Neuron (in vitro differentiated cells): ENCODE measurements at regions not wholly inside any gene's neighbourhood (a gene's known extent, or its start where the extent isn't known, plus 50 kb on each side); places are given as distances from the start of the nearest gene placed in this dataset.

Source experiments
- H2AFZ ChIP-seq: one replicate; pipeline ENCODE4 v1.6.1; 2013; ENCODE audit warnings: low read depth, mild to moderate bottlenecking, inconsistent platforms, low read length, moderate library complexity
- H3K27me3 ChIP-seq: one replicate; pipeline ENCODE4 v1.6.1; 2013; ENCODE audit warnings: low read length; ENCODE audit not compliant: insufficient read depth
- H3K36me3 ChIP-seq: one replicate; pipeline ENCODE4 v1.6.1; 2013; ENCODE audit warnings: low read length; ENCODE audit not compliant: insufficient read depth
- H3K4me1 ChIP-seq: one replicate; pipeline ENCODE4 v1.6.1; 2013; ENCODE audit warnings: low read length; ENCODE audit not compliant: insufficient read depth
- H3K4me3 ChIP-seq: 2 replicates; pipeline ENCODE4 v1.5.1; 2013; ENCODE audit warnings: mild to moderate bottlenecking, low read length, moderate library complexity
- H3K9me3 ChIP-seq: one replicate; pipeline ENCODE4 v1.6.1; 2013; ENCODE audit warnings: low read length

DNA sequence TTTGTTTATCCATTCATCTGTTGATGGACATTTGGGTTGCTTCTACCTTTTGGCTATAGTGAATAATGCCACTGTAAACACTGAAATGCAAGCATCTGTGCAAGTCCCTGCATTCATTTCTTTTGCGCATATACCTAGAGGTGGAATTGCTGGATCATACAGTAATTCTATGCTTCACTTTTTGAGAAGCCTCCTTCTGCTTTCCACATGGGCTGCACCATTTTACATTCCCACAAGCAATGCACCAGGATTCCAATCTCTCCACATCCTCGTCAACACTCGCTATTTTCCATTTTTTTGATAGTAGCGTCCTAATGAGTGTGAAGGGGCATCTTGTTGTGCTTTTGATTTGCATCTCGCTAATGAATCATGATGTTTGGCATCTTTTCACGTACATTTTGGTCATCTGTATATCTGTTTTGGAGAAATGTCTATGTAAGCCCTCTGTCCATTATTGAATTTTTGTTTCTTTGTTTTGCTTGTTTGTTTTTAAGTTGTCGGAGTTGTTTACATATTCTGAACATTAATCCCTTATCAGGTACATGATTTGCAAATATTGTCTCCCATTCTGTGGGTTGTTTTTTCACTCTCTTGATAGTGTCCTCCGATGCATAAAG, 335.4 kb downstream of the RRAGC start:
- no peaks in the 10 kb centered on the region for H3K9me3 ChIP-seq

DNA sequence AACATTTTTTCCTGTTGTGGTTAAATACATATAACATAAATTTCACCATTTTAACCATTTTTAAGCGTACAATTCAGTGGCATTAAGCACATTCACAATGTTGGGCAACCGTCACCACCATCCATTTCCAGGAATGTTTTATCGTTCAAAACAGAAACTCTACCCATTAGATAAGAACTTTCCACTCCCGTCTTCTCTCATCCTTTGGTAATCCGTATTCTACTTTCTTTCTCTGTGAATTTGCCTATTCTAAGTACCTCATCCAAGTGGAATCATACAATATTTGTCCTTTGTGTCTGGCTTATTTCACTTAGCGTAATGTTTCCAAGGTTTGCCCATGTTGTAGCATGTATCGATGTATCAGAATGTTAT, 336.0 kb downstream of the RRAGC start:
- no peaks in the 10 kb centered on the region for H3K4me1 ChIP-seq
- no peak overlapping the region for H2AFZ ChIP-seq
- no peaks in the 10 kb centered on the region for H3K9me3 ChIP-seq
- no peak overlapping the region for H3K4me3 ChIP-seq
- H3K27me3 ChIP-seq: no peaks in the 10 kb centered on the region
- no peaks in the 10 kb centered on the region for H3K36me3 ChIP-seq

More for the DNA sequence above, 335.4 kb downstream of the RRAGC start:
- Histone ChIP-seq H3K4me3 (no peak overlapping the region), H3K4me1 (no peaks in the 10 kb centered on the region), H3K36me3 (no peaks in the 10 kb centered on the region), H2AFZ (no peak overlapping the region), H3K27me3 (no peaks in the 10 kb centered on the region)

DNA sequence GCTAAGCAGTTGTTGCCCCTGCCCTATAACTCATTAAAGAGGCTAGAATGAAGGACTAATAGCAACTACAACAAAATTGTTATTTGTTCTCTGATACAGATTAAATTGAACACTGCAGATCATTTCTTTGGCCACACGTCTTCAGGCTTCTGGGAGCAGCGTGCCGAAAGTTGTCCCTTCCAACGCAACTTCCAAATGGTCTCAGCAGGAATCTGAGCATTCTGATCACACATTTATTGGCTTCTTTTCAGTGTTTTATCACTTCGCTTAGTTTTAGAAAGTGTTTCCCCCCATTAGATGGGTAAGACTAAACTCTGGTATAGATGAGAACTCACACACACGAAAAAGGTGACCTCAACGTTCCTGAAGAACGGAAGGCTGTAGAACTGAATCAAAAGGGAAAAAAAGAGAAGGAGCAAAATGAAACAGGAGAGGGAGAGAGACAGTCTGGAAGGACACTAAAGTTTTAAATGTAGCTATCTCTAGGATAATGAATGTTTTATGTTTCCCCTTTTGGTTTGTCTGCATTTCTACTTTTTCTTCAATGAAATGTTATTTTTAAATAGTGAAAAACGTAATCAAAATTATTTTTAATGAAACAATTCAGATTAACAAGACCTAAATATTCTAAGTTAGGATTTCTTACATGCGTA, 336.5 kb downstream of the RRAGC start:
- H3K9me3 ChIP-seq: no peaks in the 10 kb centered on the region
- no peak overlapping the region for H3K4me3 ChIP-seq
- H3K36me3 ChIP-seq: no peaks in the 10 kb centered on the region
- H2AFZ ChIP-seq: no peak overlapping the region
- H3K27me3 ChIP-seq: no peaks in the 10 kb centered on the region
- H3K4me1 ChIP-seq: no peaks in the 10 kb centered on the region

DNA sequence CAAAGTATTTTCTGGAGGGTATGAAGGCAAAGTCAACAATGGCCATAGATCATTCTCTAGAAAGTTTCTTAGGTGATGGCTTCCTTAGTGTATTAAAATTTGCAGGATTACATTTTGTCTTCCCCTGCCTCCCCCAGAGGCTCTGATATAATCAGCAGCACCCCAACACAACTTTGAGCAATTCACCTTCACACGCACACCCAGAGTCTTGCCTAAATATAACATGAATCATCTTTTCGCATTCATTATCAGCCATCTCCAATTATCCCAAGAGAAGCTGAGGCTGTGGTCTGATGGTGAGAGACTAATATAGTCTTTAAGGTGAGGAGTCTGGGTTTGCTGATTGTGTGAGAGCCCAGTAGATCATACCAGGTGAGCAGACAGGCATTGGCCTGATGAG, 343.0 kb downstream of the RRAGC start:
- no peaks in the 10 kb centered on the region for H3K36me3 ChIP-seq
- H3K9me3 ChIP-seq: peaks cover 3% of the 10 kb centered on the region
- H3K4me1 ChIP-seq: peaks cover 8% of the 10 kb centered on the region
- no peak overlapping the region for H2AFZ ChIP-seq
- H3K27me3 ChIP-seq: no peaks in the 10 kb centered on the region
- H3K4me3 ChIP-seq: no peak overlapping the region

DNA sequence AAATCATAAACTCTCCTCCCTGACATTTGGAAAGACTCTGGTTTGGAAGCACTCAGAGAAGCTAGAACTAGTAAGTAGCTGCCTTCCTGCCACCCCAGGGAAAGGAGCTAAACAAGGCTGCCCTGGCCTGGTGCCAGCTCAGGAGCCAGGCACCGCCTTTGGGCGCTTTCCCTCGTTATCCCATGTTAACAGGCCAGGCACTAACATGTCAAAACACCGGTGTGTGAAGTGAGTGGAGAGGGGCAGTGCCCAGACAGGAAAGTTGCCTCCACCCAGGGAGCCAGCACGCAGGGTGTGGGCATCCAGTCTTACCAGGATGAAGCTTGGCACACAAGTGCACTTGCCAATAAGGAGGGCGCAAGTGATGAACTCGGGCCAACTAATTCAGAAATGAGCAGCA, 346.8 kb downstream of the RRAGC start:
- no peaks in the 10 kb centered on the region for H3K36me3 ChIP-seq
- peaks cover 8% of the 10 kb centered on the region for H3K4me1 ChIP-seq
- H3K4me3 ChIP-seq: no peak overlapping the region
- H3K27me3 ChIP-seq: peaks cover 4% of the 10 kb centered on the region
- H2AFZ ChIP-seq: no peak overlapping the region
- H3K9me3 ChIP-seq: peaks cover 3% of the 10 kb centered on the region

DNA sequence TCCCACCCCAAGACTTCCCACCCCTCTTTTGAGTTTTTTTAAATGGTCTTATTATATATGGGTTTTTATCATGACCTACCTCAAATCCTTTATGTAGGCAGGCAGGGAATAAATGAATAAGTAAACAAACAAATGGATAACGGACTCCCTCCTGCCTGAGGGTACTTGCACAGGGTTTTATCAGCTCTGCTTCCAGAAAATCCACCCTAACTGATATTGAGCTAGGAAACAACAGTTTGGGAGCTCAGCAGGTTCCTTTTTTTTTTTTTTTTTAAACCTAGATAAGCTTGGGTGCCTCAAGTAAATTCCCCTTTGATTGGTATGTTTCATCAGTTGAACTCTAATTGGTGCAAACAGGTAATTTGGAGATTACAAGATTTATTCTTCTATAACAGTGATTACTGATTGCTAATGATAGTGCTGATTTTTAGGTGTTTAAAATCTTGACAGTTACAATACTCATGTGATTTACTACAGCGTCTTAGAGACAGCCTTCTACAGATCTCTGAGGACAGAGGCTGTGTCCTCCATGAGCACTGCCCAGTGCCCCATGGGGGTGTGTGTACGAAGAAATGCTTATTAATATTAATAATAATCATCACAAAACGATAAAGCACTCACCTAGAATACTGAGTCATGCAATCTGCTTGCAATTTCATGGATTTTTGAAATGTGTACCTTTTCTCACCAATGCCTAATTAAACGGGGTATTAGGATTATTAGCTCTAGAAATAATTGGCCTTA, 347.4 kb downstream of the RRAGC start:
- H3K4me1 ChIP-seq: peaks cover 8% of the 10 kb centered on the region
- H3K4me3 ChIP-seq: no peak overlapping the region
- no peak overlapping the region for H2AFZ ChIP-seq
- H3K9me3 ChIP-seq: peaks cover under 1% of the 10 kb centered on the region
- no peaks in the 10 kb centered on the region for H3K36me3 ChIP-seq
- H3K27me3 ChIP-seq: peaks cover 4% of the 10 kb centered on the region

DNA sequence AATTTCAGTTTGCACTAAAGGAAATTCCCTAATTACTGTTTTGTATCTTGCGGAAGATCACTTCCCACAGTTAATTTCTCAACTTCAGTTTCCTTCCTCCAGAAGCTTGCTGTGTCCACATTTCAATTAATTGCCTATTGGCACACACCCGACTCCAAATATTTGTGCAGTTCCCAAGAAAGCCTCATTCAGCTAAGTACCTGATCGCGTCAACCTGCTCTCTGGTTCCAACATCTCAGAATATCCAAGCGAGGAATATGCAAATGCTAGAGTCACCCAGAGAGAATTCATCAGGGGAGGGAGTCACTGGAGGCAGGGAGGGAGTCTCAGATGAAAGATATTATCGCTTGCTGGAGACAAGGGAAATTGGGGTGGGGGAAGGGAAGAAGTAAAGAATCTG, 351.3 kb downstream of the RRAGC start:
- no peaks in the 10 kb centered on the region for H3K9me3 ChIP-seq
- H2AFZ ChIP-seq: no peak overlapping the region
- peaks cover 7% of the 10 kb centered on the region for H3K27me3 ChIP-seq
- no peaks in the 10 kb centered on the region for H3K36me3 ChIP-seq
- peaks cover 2% of the 10 kb centered on the region for H3K4me1 ChIP-seq
- no peak overlapping the region for H3K4me3 ChIP-seq

DNA sequence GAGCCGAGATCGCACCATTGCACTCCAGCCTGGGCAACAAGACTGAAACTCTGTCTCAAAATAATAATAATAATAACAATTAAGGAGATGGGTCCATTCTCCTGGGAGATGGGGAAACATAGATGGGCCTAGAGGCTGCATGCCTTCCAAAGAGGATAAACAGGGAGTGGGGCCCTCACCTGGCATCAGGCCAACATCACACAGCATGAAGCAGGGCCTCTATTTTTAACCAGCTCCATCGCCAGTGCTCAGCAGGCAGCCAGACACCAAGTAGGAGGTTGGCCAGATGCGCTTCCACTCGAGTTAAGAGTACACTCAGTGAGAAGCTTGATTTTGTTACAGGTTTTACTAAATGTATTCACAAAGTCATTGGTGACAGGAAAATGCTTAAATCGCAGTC, 352.0 kb downstream of the RRAGC start:
- peaks cover 7% of the 10 kb centered on the region for H3K27me3 ChIP-seq
- H3K9me3 ChIP-seq: no peaks in the 10 kb centered on the region
- H3K4me3 ChIP-seq: no peak overlapping the region
- H3K4me1 ChIP-seq: peaks cover 2% of the 10 kb centered on the region
- H3K36me3 ChIP-seq: no peaks in the 10 kb centered on the region
- H2AFZ ChIP-seq: no peak overlapping the region

DNA sequence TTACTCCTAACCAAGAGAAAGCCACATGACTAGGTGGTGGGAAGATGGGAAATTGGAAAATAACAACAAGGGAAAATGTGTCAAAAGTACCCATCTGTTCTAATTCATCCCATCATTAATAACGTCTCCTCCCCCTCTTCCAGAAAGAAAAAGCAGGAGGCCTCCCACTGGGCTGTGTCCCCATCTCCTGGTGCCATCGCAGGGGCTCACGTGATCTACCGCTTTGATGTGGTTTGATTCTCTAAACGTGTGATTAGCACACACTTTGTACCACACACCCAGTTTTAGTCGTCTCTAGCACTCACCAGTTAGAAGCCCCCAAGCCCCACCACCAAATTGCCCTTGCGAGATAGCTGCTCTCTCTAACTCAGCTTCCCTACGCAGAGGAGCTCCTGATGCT, 353.6 kb downstream of the RRAGC start:
- peaks cover 2% of the 10 kb centered on the region for H3K4me1 ChIP-seq
- H3K4me3 ChIP-seq: no peak overlapping the region
- H2AFZ ChIP-seq: no peak overlapping the region
- no peaks in the 10 kb centered on the region for H3K9me3 ChIP-seq
- H3K36me3 ChIP-seq: no peaks in the 10 kb centered on the region
- H3K27me3 ChIP-seq: peaks cover 5% of the 10 kb centered on the region

DNA sequence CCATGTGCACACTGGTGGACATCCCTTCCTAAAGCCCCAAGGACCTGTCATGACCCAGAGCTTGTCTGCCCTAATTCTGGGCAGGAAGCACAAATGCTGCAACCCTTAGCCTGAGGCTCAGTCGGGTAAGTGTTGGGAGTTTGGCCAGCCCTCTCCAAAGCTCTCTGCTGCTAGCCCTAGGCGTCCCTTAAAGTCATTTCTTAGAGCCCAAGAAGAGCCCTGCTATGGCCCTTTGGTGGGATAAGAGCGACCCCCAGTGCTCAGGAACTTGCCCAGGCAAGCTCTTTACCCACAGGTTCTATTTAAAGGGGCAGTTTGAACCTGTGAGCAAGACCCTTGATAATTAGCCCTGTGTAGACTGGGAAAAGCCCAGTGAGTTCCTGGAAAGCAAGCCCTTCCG, 356.8 kb downstream of the RRAGC start:
- Histone ChIP-seq H3K36me3 (no peaks in the 10 kb centered on the region), H2AFZ (no peak overlapping the region), H3K27me3 (peaks cover 3% of the 10 kb centered on the region), H3K4me1 (peaks cover 13% of the 10 kb centered on the region), H3K4me3 (no peak overlapping the region), H3K9me3 (no peaks in the 10 kb centered on the region)

DNA sequence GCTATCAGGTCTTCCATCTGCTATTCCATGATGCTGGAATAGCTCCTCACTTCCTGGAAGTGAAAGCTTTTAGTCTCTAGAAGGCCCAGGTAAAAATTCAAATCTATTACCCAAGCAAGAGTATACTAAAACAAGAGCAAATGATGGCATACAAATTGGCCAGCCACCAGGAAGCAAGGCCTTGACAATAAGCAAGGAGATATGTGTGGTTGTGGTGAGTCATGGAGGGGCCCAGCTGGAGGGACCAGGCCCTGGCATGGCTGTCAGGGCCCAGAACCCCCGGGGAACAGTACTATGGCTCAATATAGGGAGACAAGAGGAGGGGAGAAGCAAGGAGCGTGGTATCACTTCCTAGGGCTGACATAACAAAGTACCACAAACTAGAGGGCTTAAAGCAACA, 358.7 kb downstream of the RRAGC start:
- H3K4me3 ChIP-seq: no peak overlapping the region
- peaks cover 3% of the 10 kb centered on the region for H3K27me3 ChIP-seq
- H3K9me3 ChIP-seq: no peaks in the 10 kb centered on the region
- H2AFZ ChIP-seq: no peak overlapping the region
- H3K4me1 ChIP-seq: peaks cover 22% of the 10 kb centered on the region
- H3K36me3 ChIP-seq: no peaks in the 10 kb centered on the region

DNA sequence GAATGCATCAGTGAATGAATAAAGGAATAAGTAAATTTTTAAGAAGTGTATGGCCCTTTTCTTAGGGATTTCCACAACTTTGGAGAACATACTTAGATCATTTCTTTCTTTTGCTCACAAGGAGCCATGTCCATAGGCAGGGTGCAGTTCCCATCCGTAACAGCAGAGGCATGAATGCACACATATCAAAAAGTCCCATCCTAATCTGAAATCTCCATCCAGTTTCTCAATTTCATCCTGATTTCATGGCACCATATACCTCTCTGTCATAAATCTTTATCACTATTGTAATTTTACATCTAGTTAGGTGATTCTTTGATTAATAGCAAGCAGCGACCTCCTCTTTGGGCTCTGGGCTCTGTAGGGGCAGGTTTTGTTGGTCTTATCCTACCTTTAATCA, 359.2 kb downstream of the RRAGC start:
- Histone ChIP-seq H3K4me1 (peaks cover 22% of the 10 kb centered on the region), H3K9me3 (no peaks in the 10 kb centered on the region), H3K36me3 (no peaks in the 10 kb centered on the region), H3K4me3 (no peak overlapping the region), H3K27me3 (no peaks in the 10 kb centered on the region), H2AFZ (no peak overlapping the region)

DNA sequence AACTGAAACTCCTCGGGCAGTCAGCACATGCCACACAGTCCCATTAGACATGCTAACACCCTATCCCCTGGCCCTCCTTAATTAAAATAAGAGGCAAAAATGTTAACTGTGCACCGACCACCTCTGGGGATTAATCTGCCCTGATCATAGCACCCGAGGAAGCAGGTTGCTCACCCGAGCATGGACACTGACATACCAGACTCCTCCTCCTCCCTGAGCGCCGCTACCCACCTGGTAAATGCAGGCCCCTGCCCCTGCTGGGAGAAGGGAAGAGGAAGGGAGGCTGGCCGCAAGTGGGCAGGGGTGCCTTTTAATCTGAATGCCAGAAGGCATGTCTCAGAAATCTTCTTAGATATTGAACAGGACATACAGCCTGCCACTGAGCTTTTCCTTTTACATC, 360.9 kb downstream of the RRAGC start:
- H3K4me3 ChIP-seq: no peak overlapping the region
- no peaks in the 10 kb centered on the region for H3K27me3 ChIP-seq
- no peak overlapping the region for H2AFZ ChIP-seq
- H3K36me3 ChIP-seq: no peaks in the 10 kb centered on the region
- no peaks in the 10 kb centered on the region for H3K9me3 ChIP-seq
- H3K4me1 ChIP-seq: peaks cover 22% of the 10 kb centered on the region
